GM19372 (cell line): ENCODE measurements at regions not wholly inside any gene's neighbourhood (a gene's known extent, or its start where the extent isn't known, plus 50 kb on each side); places are given as distances from the start of the nearest gene placed in this dataset.
"Not testable (repeated sequence)": the region's sequence is repeated elsewhere in the genome, so short reads cannot be mapped to it uniquely, and the experiment has no call there.

Experiments
- ATAC-seq: cut with Tn5 transposase; IDR thresholded peaks from one replicate; pipeline ENCODE4 v1.9.1; 2021; ENCODE audit warnings: mild to moderate bottlenecking, low read depth, moderate library complexity; ENCODE audit not compliant: unreplicated experiment

GRCh38 chr3:178219661-178220060 is 316.6 kb upstream of the KCNMB2 start:
- ATAC-seq: not testable (repeated sequence)

DNA sequence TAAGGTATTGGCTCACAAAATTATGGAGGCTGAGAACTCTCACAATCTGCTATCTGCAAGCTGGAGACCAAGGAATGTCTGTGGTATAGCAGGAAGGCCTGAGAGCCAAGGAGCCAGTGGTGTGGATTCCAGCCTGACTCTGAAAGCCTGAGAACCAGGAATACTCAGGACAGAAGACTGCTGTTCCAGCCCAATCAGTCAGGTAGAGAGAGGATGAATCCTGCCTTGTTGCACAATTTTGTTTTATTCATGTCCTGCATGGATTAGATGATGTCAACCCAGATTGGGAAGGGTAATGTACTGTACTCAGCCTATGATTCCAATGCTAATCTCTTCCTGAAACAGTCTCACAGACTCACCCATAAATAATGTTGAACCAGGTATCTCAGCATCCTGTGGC is 312.4 kb upstream of the KCNMB2 start:
- no peak for ATAC-seq

GRCh38 chr3:178226094-178226493 is 310.1 kb upstream of the KCNMB2 start:
- no peak for ATAC-seq

DNA sequence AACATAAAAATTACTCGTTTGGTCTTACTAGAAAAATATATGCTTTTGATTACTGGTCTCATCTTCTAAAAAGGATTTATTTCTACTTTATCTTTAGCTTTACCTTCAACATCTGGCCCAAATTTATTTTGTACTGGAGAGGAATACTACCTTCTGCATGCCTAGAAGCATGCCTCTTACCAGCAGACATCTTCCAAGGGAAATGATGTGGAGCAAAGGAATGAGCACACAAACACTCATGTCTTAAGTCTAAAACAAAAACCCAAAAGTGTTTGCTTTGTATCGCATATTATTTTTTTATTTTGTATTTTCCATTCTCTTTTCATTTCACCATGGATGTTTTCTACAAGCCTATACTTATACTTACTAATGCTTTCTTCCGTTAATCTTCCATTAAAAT is 304.6 kb upstream of the KCNMB2 start:
- ATAC-seq: no peak

- no peak for ATAC-seq
Measured at GRCh38 chr3:178233371-178234071, 302.7 kb upstream of the KCNMB2 start.

DNA sequence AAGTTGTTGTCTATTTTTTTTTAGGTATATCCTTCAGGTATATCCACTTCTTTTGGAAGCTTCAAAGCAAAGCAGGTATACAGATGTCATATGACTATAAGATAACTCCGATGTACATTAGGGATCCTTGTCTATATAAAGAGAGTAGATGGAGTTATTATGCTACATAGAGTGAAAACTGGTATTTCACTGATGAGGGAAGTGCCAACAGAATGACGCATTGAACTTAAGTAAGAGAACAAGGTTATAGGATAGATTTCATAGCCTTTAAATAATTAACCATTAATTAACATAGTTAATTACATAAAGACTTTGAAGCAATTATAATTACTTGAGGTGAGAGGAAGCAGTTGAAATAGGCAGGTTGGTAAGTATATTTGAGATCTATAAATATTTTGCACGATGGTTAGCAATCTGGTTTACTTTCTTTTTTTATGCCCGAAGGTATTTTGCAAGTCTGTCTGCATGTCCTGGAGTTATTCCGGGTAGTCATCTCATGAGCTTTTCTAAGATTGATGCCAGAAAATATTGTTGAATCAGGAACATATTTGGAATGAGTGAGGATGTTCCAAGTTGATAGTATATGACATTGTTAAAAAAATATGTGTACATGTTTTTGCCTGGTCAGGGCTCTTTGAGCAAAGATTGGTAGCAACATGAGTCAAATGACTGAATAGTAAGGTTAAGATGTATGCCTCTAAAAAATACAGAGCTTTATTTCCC is 299.5 kb upstream of the KCNMB2 start:
- ATAC-seq: no peak

DNA sequence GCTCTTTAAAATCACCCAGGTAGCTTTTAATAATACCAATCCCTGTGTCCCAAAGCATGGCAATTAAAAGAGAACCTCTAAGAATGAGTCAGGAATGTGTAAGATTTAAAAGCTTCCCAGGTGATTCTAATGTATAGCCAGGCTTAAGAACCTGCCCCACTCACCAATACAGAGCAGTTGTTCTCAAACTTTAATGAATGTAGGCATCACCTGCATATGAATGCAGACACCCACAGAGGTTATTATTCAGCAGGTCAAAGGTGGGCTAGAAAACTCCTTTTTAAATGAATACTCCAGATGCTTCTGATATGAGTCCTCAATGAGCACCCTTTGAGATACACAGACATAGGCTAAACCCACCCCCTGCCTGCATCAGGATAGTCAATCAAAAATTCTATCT is 298.1 kb upstream of the KCNMB2 start:
- no peak for ATAC-seq

DNA sequence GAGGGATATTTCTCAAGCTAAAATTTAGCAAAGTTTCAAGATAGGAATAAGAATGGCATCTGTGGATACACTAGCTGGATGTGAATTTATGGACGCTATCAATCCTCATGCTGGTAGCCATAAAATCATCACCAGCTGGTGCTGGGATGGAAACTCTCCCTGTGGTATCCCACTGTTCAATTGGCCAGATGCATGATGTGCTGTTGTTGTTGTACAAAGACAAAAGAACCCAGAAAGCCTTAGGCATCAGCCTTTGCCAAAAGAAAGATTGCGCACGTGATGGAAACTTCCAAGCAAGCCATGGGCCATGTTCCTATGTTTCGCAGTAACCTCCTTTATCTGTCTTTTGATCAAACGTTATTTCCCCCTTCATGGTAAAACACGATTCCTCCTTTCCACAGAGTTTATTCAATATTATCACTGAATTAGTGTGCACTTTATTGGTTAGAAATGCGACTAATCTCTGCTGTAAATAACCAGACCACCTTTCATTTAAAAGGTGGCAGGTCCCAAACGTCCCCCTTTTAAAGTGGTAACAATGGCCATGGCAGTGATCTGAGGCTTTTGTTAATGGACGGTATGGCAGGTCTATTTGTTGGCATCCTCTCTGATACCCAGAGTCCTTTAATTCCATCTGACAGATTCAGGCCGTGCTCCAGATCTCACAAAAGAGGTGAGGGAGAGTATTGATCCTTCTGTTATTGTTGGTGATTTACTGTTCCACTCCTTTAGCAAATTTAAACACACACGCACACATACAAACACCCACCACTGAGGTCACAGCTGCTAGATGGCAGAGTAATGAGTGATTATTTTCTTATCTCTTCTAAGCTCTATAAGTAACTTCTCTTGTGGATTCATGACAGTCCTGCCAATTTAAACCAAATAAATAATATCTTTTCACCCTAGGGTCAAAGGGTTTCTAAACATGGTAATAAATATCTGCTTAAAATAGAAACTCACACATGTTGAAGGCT is 291.2 kb upstream of the KCNMB2 start:
- no peak for ATAC-seq

DNA sequence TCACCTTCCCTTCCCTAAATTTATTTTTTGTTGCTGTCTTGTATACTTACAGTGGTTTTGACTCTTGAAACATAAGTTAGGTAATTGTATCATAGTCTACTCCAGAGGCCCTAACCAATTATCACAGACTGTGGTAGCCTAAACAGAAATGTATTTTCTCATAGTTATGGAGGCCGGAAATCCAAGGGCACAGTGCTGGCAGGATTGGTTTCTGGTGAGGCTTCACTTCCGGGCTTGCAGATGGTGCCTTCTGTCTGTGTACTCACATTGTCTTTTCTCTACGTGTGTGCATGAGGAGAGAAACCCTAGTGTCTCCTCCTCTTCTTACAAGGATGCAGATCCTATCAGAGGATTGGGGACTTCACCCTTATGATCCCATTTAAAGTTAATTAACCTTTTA is 290.2 kb upstream of the KCNMB2 start:
- no peak for ATAC-seq

- no peak for ATAC-seq
Measured at GRCh38 chr3:178255315-178255714, 280.9 kb upstream of the KCNMB2 start.

GRCh38 chr3:178257491-178257890 is 278.7 kb upstream of the KCNMB2 start:
- ATAC-seq: no peak

DNA sequence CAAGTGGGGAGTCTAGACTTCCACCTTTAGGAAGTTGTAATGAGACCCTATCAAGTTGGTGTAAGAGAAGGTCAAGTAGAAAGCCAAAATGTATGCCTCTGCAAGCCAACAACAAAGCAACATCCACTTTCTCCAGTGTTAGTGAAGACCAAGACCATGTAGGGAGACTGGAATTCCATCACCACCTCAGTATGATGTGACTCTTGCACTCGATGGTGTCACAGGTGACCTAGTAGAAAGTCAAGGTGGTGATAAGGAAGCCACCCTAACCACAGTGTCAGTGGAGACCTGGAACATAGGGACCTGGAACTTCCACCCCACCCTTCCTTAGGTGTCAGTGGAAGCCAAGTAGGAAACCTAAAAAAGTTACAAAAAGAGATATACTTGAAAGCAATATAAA is 278.1 kb upstream of the KCNMB2 start:
- no peak for ATAC-seq

- no peak for ATAC-seq
Measured at GRCh38 chr3:178259703-178260102, 276.5 kb upstream of the KCNMB2 start.

DNA sequence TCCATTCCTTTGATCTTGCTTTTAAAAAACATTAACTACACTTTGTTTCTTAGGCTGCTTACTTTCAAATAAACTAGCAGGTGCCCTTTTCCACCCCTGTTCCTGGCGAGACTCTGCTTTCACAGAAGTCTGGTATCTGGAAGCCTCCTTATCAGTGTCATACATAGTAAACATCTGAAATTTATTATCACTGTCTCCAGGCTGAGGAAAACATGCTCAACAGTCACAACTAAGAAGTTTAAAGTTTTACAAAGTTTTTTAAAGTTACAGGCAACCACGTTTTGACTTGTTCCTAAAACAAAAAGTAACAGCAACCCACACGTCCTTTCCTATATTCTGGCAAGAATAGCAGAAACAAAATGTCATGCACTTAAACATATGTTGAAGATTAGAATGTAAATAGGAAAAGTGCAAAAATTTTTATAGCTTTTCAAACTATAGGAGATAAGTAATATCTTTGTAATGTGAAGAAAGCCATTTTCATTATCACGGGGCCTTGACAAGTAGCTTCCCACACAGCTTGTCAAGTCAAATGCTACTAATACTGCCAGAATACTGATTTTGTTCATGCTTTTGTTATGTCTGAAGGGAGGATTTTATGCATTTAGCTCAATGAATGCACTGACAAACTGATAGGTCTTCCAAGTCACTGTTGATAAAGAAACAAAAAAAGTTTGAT is 275.2 kb upstream of the KCNMB2 start:
- no peak for ATAC-seq

GRCh38 chr3:178263236-178263916 is 272.9 kb upstream of the KCNMB2 start:
- no peak for ATAC-seq

- no peak for ATAC-seq
Measured at GRCh38 chr3:178267158-178267844, 268.9 kb upstream of the KCNMB2 start.

DNA sequence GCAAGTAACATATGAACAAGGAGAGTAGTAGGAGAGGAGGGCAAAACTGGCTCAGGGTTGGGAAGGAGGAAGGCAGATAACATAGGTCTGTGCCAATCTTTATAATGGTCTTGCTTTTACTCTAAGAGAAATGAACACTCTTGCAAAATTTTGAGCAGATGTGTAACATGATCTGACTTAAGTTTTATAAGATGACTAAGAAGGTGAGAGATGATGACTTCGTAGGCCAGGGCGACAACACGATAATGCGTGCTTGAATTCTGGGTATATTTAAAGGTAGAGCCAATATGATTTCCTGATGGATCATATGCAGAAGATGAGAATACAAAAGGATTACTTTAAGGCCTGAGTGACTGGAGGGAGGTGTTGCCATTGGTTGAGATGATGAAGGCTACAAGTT is 265.4 kb upstream of the KCNMB2 start:
- ATAC-seq: no peak

DNA sequence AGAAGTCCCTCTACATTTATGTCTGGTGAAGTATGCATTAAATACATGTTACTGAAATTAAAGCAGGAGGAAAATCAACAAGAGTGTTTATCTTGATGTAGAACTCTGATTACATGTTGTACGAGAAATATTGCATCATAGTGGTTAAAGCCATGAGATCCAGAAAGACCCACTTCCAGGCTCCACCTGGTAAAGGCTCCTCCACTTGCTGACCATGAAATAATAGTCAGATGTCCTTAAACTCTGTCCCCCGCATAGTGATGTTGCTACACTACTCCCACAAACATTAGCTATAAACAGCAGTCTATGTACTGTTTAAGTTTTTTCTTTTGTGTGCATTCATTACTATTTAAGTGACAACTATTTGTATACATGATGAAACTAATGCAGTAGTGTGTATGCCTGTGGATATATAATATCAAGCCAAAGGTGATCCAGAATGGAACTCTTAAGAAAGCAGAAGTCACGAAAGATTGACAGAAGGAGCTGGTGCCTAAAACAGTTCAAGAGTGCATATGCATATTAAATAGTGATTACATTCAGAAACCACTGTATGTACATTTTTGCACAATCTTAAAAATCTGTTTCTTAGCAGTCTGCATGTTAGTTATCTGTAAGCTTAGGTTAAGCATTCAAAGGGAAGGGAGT is 264.4 kb upstream of the KCNMB2 start:
- ATAC-seq: no peak

- no peak for ATAC-seq
Measured at GRCh38 chr3:178272841-178273240, 263.4 kb upstream of the KCNMB2 start.
